ENCODE measurements at regions not wholly inside any gene's neighbourhood (a gene's known extent, or its start where the extent isn't known, plus 50 kb on each side); places are given as distances from the start of the nearest gene placed in this dataset.

DNA sequence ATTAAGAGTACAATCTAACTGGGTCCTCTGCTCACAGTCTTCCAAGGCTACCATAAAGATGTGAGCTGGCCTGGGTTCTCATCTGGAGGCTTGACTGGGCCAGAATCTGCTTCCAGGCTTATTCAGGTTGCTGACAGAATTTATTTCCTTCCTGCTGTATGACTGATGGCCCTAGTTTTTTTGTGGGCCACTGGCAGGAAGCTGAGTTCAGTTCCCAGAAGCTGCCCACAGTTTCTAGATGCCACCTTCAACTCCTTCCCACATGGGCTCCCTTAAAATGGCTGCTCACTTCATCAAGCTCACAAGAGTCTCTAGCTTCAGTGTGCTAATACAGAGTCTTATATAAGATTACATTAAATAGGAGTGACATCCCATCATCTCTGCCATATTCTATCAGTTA lies 121.7 kb upstream of the CAND1 start:
- H3K36me3 ChIP-seq (ENCODE audit: control insufficient read depth, insufficient read depth, low read length), result no peaks in the 10 kb centered on the region
- no peak overlapping the region for H3K4me3 ChIP-seq (ENCODE audit: low read length)
- no peak overlapping the region for H3K27ac ChIP-seq (ENCODE audit: low read length)
- no peaks in the 10 kb centered on the region for H3K27me3 ChIP-seq (ENCODE audit: control insufficient read depth, insufficient read depth, low read length)
- H3K4me1 ChIP-seq (ENCODE audit: control insufficient read depth, insufficient read depth, low read length), result no peaks in the 10 kb centered on the region
- H3K9me3 ChIP-seq (ENCODE audit: control insufficient read depth, insufficient read depth, low read length), result no peaks in the 10 kb centered on the region
- no peak for DNase-seq (ENCODE audit: low read depth, low spot score)

DNA sequence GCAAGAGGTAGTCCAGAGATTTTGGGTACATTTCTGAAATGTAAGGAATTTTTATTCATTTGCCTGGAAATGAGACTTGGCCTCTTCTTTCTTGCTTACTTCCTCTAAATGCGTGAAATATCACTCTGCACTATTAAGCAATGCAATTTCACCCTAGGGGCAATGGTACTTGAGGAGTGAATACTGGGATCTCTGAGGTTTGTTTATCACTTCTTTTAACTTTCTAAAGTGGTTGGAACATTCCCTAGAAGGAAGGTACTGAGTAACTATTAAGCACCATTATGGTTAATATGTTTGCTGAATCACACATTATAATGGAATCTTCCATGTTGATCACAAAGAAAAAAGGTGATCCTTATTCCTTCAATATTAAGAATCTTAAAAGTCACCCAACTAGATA lies 120.9 kb upstream of the CAND1 start:
- no peak overlapping the region for H3K27ac ChIP-seq (ENCODE audit: low read length)
- no peaks in the 10 kb centered on the region for H3K4me1 ChIP-seq (ENCODE audit: control insufficient read depth, insufficient read depth, low read length)
- no peak for DNase-seq (ENCODE audit: low read depth, low spot score)
- no CpG with 5 or more reads among the region's 1 CpG for WGBS (ENCODE audit: insufficient coverage, insufficient read length)
- no peak overlapping the region for H3K4me3 ChIP-seq (ENCODE audit: low read length)
- no peaks in the 10 kb centered on the region for H3K9me3 ChIP-seq (ENCODE audit: control insufficient read depth, insufficient read depth, low read length)
- no peaks in the 10 kb centered on the region for H3K27me3 ChIP-seq (ENCODE audit: control insufficient read depth, insufficient read depth, low read length)
- no peaks in the 10 kb centered on the region for H3K36me3 ChIP-seq (ENCODE audit: control insufficient read depth, insufficient read depth, low read length)

DNA sequence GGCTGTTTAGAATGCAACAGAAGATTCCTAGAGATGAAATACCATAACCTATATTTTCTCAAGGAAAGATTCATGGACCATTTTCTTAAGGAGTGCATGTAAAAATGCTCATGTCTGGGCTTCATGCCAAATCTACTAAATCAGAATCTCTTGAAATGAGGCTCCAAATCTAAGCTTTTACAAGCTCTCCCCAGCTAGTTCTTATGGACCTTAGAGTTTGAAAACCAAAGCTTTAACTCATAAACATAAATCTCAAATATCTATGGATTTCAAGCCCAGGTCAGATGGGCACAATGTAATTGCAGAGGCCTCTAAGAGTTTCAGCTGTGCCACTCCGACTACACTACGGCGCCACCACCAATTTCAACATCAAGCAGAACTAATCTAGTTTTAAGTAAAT lies 117.3 kb upstream of the CAND1 start:
- no peaks in the 10 kb centered on the region for H3K4me1 ChIP-seq (ENCODE audit: control insufficient read depth, insufficient read depth, low read length)
- no peaks in the 10 kb centered on the region for H3K27me3 ChIP-seq (ENCODE audit: control insufficient read depth, insufficient read depth, low read length)
- DNase-seq (ENCODE audit: low read depth, low spot score), result no peak
- no CpG with 5 or more reads among the region's 3 CpGs for WGBS (ENCODE audit: insufficient coverage, insufficient read length)
- no peaks in the 10 kb centered on the region for H3K36me3 ChIP-seq (ENCODE audit: control insufficient read depth, insufficient read depth, low read length)
- no peaks in the 10 kb centered on the region for H3K9me3 ChIP-seq (ENCODE audit: control insufficient read depth, insufficient read depth, low read length)
- H3K27ac ChIP-seq (ENCODE audit: low read length), result no peak overlapping the region
- H3K4me3 ChIP-seq (ENCODE audit: low read length), result no peak overlapping the region

DNA sequence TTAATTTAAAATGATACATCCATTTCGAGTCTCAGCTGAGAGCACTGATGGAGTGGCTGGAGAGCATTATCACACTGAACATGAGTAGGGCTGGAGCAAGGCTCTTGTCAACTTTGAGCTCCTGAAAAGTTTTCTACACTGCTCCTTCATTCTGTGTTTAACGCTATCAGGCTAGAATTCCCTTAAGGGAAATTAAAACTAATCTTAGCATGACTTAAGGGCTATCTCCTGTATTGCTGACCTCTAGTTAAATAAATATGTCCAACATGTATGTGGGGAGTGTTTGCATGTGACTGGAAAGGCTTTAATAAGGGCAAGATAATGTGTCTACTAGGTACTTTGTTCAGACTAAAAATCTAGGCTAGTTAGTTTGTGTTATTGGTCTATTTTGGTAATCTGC lies 116.7 kb upstream of the CAND1 start:
- Histone ChIP-seq H3K36me3 (ENCODE audit: control insufficient read depth, insufficient read depth, low read length) (no peaks in the 10 kb centered on the region), H3K4me3 (ENCODE audit: low read length) (no peak overlapping the region), H3K27me3 (ENCODE audit: control insufficient read depth, insufficient read depth, low read length) (no peaks in the 10 kb centered on the region), H3K4me1 (ENCODE audit: control insufficient read depth, insufficient read depth, low read length) (no peaks in the 10 kb centered on the region), H3K27ac (ENCODE audit: low read length) (no peak overlapping the region), H3K9me3 (ENCODE audit: control insufficient read depth, insufficient read depth, low read length) (no peaks in the 10 kb centered on the region)
- no CpG with 5 or more reads among the region's 2 CpGs for WGBS (ENCODE audit: insufficient coverage, insufficient read length)
- no peak for DNase-seq (ENCODE audit: low read depth, low spot score)

DNA sequence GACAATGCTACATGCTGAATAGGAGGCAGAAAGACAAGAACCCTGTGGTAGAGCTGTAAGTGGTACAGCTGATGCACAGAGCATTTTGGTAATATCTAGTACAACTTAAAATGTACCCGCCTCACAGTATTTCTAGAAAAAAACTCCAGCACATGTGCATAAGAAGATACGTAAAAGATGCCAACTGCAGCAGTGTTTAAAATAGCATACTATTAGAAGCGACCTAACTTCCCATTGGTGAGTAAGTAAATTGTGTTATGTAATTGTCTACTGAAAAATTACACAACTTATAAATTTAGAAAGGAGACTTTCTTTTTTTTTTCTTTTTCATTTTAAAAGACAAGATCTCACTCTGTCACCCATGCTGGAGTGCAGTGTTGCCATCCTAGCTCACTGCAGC lies 114.3 kb upstream of the CAND1 start:
- Histone ChIP-seq H3K9me3 (ENCODE audit: control insufficient read depth, insufficient read depth, low read length) (no peaks in the 10 kb centered on the region), H3K4me1 (ENCODE audit: control insufficient read depth, insufficient read depth, low read length) (no peaks in the 10 kb centered on the region), H3K36me3 (ENCODE audit: control insufficient read depth, insufficient read depth, low read length) (no peaks in the 10 kb centered on the region), H3K27ac (ENCODE audit: low read length) (no peak overlapping the region), H3K27me3 (ENCODE audit: control insufficient read depth, insufficient read depth, low read length) (no peaks in the 10 kb centered on the region), H3K4me3 (ENCODE audit: low read length) (no peak overlapping the region)
- WGBS (ENCODE audit: insufficient coverage, insufficient read length), result no CpG with 5 or more reads among the region's 3 CpGs
- no peak for DNase-seq (ENCODE audit: low read depth, low spot score)

DNA sequence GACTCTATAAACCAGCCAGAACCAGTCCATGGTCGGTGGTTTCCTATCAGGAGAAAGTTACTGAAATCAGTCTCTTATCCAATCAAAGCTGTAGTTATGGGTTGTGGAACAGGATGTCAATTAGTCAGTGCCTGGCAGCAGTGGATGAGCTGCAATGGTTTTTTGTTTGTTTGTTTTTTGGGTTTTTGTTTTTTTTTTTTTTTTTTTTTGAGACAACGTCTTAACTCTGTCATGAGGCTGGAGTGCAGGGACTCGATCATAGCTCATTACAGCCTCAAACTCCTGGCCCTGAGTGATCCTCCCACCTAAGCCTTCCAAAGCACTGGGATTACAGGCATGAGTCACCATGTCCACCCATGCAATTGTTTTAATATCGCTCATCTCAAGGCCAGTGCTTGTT lies 113.3 kb upstream of the CAND1 start:
- Histone ChIP-seq H3K27me3 (ENCODE audit: control insufficient read depth, insufficient read depth, low read length) (no peaks in the 10 kb centered on the region), H3K36me3 (ENCODE audit: control insufficient read depth, insufficient read depth, low read length) (no peaks in the 10 kb centered on the region), H3K27ac (ENCODE audit: low read length) (no peak overlapping the region), H3K4me3 (ENCODE audit: low read length) (no peak overlapping the region), H3K4me1 (ENCODE audit: control insufficient read depth, insufficient read depth, low read length) (no peaks in the 10 kb centered on the region), H3K9me3 (ENCODE audit: control insufficient read depth, insufficient read depth, low read length) (no peaks in the 10 kb centered on the region)
- WGBS (ENCODE audit: insufficient coverage, insufficient read length), result no CpG with 5 or more reads among the region's 4 CpGs
- DNase-seq (ENCODE audit: low read depth, low spot score), result no peak

DNA sequence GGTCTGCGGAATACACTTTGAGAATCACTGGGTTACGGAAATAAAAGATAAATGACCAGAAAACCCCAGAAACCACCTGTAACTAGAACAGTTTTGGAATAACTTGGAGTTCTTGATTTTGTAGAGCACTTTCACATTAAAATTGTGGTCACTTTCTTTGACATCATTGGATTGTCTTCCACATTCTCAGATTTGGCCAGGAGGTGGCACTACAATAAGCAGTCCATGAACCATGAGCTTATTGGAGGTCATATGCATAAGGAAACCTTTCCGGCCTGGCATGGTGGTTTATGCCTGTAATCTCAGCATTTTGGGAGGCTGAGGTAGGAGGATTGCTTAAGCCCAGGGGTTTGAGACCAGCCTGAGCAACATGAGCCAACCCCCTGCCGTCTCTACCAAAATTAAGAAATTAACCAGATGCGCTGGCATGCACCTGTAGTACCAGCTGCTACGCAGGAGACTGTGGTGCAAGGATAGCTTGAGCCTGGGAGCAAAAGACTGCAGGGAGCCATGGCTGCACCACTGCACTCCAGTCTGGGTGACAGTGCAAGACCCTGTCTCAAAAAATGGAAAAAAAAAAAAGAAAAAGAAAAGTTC lies 107.7 kb upstream of the CAND1 start:
- Histone ChIP-seq H3K9me3 (ENCODE audit: control insufficient read depth, insufficient read depth, low read length) (no peaks in the 10 kb centered on the region), H3K4me1 (ENCODE audit: control insufficient read depth, insufficient read depth, low read length) (no peaks in the 10 kb centered on the region), H3K36me3 (ENCODE audit: control insufficient read depth, insufficient read depth, low read length) (no peaks in the 10 kb centered on the region), H3K4me3 (ENCODE audit: low read length) (no peak overlapping the region), H3K27me3 (ENCODE audit: control insufficient read depth, insufficient read depth, low read length) (no peaks in the 10 kb centered on the region), H3K27ac (ENCODE audit: low read length) (no peak overlapping the region)
- no CpG with 5 or more reads among the region's 6 CpGs for WGBS (ENCODE audit: insufficient coverage, insufficient read length)
- peak; percentile 20 for DNase-seq (ENCODE audit: low read depth, low spot score)

DNA sequence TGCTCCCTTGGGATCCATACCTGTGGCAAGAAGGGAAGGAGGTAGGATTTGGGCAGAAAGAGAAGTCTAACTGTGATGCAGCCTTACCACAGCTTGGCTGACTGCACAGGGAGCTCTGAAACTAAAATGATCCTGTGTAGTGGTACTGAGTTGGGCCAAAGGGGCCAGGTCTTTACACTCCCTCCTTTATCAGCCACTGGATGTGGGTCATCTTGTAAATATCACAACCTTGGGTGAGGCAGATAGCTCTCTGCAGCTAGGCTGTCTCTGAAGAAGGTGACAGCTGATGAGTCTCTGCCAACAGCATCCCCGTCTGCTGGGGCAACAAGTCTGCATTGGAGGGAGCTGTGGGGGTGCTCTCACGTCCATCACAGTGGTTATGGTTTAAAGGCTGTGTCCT lies 95.9 kb upstream of the CAND1 start:
- no CpG with 5 or more reads among the region's 2 CpGs for WGBS (ENCODE audit: insufficient coverage, insufficient read length)
- no peaks in the 10 kb centered on the region for H3K36me3 ChIP-seq (ENCODE audit: control insufficient read depth, insufficient read depth, low read length)
- DNase-seq (ENCODE audit: low read depth, low spot score), result no peak
- H3K9me3 ChIP-seq (ENCODE audit: control insufficient read depth, insufficient read depth, low read length), result no peaks in the 10 kb centered on the region
- H3K4me1 ChIP-seq (ENCODE audit: control insufficient read depth, insufficient read depth, low read length), result no peaks in the 10 kb centered on the region
- H3K27ac ChIP-seq (ENCODE audit: low read length), result no peak overlapping the region
- H3K4me3 ChIP-seq (ENCODE audit: low read length), result no peak overlapping the region
- no peaks in the 10 kb centered on the region for H3K27me3 ChIP-seq (ENCODE audit: control insufficient read depth, insufficient read depth, low read length)

DNA sequence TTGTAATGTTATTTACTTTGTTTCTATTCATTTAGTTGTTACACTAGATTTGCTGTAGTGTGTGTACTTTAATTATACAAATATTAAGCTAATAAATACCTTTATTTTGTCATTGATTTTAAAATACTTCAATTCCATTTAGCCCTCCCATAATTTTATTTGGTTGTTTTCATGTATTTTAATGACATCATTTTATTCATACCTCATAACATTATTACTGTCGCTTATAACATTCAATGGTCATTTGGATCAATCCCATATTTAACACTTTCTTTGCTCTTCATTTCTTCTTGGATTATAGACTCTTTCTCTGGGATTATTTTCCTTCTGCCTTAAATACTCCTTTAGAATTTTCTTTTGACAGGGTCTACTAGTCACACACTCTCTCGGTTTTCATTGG lies 86.6 kb upstream of the CAND1 start:
- no peak overlapping the region for H3K4me3 ChIP-seq (ENCODE audit: low read length)
- H3K9me3 ChIP-seq (ENCODE audit: control insufficient read depth, insufficient read depth, low read length), result no peaks in the 10 kb centered on the region
- no peaks in the 10 kb centered on the region for H3K4me1 ChIP-seq (ENCODE audit: control insufficient read depth, insufficient read depth, low read length)
- no CpG with 5 or more reads among the region's 2 CpGs for WGBS (ENCODE audit: insufficient coverage, insufficient read length)
- no peaks in the 10 kb centered on the region for H3K27me3 ChIP-seq (ENCODE audit: control insufficient read depth, insufficient read depth, low read length)
- no peaks in the 10 kb centered on the region for H3K36me3 ChIP-seq (ENCODE audit: control insufficient read depth, insufficient read depth, low read length)
- DNase-seq (ENCODE audit: low read depth, low spot score), result no peak
- no peak overlapping the region for H3K27ac ChIP-seq (ENCODE audit: low read length)

DNA sequence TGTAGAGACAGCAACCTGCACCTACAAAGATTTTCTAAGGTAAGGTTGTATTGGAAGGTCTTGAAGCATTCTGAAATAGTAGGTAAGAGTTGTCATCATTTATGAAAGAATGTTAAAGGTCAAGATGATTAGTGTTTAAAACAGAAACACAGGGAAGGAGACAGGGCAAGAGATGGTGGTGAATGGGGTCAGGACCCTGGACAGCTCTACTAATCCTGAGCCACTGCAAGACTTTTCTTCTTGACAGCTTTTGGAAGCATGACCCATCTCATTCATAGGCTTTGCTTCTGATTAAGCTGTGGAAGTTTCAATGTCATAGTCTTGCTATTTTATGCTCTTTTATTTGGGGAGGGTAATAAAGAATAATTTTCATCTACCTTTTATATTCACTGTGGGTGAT lies 75.5 kb upstream of the CAND1 start:
- Histone ChIP-seq H3K36me3 (ENCODE audit: control insufficient read depth, insufficient read depth, low read length) (no peaks in the 10 kb centered on the region), H3K4me1 (ENCODE audit: control insufficient read depth, insufficient read depth, low read length) (no peaks in the 10 kb centered on the region), H3K27ac (ENCODE audit: low read length) (no peak overlapping the region), H3K9me3 (ENCODE audit: control insufficient read depth, insufficient read depth, low read length) (no peaks in the 10 kb centered on the region), H3K4me3 (ENCODE audit: low read length) (no peak overlapping the region), H3K27me3 (ENCODE audit: control insufficient read depth, insufficient read depth, low read length) (no peaks in the 10 kb centered on the region)
- peak; percentile 22 for DNase-seq (ENCODE audit: low read depth, low spot score)

DNA sequence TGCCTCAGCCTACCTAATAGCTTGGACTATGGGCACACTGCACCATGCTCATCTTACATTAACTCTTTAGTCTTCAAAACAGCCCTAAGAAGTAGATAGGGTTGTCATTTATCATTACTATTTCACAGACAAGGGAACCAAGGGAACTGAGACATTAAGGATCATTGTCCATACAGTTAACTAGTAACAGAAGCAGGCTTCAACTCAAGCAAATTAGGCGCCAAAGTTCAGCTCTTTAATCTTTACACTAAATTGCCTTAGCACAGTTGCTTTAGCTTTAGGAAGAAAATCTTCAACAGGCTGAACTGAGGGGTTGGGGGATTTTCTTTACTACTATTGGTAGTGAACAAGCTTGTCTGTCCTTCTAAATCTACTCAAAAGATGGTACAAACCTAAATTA lies 68.8 kb upstream of the CAND1 start:
- no CpG with 5 or more reads among the region's 1 CpG for WGBS (ENCODE audit: insufficient coverage, insufficient read length)

More for the DNA sequence above, 68.8 kb upstream of the CAND1 start:
- no peaks in the 10 kb centered on the region for H3K36me3 ChIP-seq (ENCODE audit: control insufficient read depth, insufficient read depth, low read length)
- H3K4me3 ChIP-seq (ENCODE audit: low read length), result no peak overlapping the region
- DNase-seq (ENCODE audit: low read depth, low spot score), result no peak
- no peaks in the 10 kb centered on the region for H3K27me3 ChIP-seq (ENCODE audit: control insufficient read depth, insufficient read depth, low read length)
- H3K9me3 ChIP-seq (ENCODE audit: control insufficient read depth, insufficient read depth, low read length), result no peaks in the 10 kb centered on the region
- H3K27ac ChIP-seq (ENCODE audit: low read length), result no peak overlapping the region
- no peaks in the 10 kb centered on the region for H3K4me1 ChIP-seq (ENCODE audit: control insufficient read depth, insufficient read depth, low read length)
